Fibroblast of villous mesenchyme (primary cell): ENCODE measurements at regions not wholly inside any gene's neighbourhood (a gene's known extent, or its start where the extent isn't known, plus 50 kb on each side); places are given as distances from the start of the nearest gene placed in this dataset.

Experiments
- DNase-seq: peaks from one replicate; pipeline ENCODE4 v3.0.0-alpha.2; 2010; ENCODE audit warnings: low read depth
- H3K4me3 ChIP-seq: 2 replicates; pipeline ENCODE4 v1.5.1; 2011; ENCODE audit warnings: low read depth, mild to moderate bottlenecking, low read length
- TF ChIP-seq, protein P1 (sequence below): IDR thresholded peaks from 2 replicates; pipeline ENCODE4 v1.5.1; 2012; ENCODE audit warnings: low read depth, mild to moderate bottlenecking, low read length; ENCODE audit not compliant: insufficient read depth

DNA sequence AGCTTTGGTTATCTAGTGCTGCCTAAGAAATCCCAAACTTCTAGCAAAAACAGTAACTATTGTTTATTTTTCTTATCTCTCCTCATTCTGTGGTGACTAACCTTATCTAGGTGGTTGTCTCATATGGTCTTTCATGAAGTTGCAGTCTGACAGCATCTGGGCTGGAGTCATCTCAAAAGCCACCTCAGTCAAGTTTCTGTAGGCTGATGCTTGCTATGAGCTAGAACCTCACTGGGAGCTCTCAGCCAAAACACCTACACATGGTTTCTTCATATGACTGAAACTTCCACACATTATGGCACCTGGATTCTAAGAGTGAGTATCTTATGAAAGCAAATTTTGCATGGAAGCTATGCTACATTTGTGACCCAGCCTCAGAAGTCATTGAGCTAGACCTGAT lies 596.4 kb upstream of the VRK2 start:
- TF ChIP-seq, protein P1, sequence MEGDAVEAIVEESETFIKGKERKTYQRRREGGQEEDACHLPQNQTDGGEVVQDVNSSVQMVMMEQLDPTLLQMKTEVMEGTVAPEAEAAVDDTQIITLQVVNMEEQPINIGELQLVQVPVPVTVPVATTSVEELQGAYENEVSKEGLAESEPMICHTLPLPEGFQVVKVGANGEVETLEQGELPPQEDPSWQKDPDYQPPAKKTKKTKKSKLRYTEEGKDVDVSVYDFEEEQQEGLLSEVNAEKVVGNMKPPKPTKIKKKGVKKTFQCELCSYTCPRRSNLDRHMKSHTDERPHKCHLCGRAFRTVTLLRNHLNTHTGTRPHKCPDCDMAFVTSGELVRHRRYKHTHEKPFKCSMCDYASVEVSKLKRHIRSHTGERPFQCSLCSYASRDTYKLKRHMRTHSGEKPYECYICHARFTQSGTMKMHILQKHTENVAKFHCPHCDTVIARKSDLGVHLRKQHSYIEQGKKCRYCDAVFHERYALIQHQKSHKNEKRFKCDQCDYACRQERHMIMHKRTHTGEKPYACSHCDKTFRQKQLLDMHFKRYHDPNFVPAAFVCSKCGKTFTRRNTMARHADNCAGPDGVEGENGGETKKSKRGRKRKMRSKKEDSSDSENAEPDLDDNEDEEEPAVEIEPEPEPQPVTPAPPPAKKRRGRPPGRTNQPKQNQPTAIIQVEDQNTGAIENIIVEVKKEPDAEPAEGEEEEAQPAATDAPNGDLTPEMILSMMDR = no peak
- no peak for DNase-seq
- no peak overlapping the region for H3K4me3 ChIP-seq

DNA sequence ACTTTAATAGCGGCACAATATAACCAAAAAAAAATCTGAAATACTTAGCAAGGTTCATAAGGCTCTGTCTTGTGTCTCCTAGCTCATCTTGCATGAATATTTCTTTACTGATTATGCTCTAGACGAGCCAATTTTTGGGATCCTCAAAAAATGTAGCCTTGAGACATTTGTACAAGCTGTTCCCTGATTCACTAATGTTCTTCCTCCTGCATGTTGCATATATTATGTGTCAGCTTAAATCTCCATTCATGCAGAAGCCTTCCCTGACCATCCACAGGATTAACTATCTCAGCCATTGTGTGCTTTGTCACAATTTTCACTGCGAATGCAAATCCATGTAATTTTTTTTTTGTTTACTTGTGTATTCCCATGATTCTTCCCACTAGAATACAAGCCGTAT lies 594.0 kb upstream of the VRK2 start:
- TF ChIP-seq, protein P1 = no peak
- H3K4me3 ChIP-seq = no peak overlapping the region
- no peak for DNase-seq

DNA sequence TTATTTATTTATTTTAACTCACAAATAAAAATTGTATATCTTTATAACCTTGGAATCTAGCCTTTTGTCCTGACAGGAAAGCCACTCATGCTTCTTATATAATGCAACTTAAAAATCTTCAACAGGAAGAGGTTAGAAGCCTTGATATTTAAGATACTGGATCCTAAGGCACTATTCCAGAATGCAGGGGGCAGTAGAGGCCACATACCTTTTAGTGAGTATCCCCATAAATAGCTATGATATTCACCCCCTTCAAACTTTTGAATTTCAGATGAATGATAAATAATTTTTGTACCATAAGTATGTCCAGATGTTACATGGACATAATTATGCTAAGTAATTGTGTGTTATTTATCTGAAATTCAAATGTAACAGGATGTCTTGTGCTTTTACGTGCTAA lies 592.7 kb upstream of the VRK2 start:
- TF ChIP-seq, protein P1 = no peak
- no peak overlapping the region for H3K4me3 ChIP-seq

DNA sequence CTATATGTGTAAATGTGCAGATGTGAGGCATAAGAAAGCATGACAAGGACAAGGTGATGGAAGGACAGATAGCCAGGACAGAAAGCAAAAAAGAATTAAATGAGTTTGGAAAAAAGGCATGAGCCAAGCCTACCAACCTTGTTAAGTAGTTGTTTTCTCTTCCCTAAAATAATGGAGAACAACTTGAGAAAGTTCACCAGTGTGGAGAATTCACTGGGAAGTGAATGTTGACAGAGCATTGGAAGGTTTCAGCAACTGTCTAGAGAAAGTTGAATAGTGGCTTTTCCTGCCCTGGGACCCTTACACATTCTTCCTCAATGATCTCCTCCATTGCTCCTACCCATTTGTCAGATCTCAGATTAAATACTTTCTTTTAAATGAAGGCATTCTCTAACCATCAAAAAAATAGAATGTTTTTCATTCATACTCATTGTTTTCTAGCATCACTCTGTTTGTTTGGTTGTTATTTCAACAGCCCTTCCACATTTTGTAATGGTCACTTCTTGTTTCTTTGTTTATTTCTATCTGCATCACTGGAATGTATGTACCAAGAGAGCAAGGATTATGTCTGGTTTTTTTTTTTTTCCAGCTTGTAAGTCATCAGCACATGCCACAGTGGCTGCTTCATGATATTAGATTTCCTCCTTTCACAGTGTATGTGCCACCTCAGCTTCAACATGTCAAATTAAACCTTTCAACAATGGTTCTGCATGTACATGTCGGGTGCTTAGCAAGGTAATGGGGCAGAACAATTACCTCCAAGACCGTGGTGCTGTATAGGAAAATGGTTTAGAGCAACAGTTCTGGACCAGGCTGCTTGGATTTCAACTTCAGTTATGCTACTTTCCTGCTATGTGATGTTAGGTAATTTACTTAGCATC lies 586.0 kb upstream of the VRK2 start:
- TF ChIP-seq, protein P1 = no peak
- no peak overlapping the region for H3K4me3 ChIP-seq
- no peak for DNase-seq

More for the DNA sequence above, 592.7 kb upstream of the VRK2 start:
- DNase-seq = no peak

DNA sequence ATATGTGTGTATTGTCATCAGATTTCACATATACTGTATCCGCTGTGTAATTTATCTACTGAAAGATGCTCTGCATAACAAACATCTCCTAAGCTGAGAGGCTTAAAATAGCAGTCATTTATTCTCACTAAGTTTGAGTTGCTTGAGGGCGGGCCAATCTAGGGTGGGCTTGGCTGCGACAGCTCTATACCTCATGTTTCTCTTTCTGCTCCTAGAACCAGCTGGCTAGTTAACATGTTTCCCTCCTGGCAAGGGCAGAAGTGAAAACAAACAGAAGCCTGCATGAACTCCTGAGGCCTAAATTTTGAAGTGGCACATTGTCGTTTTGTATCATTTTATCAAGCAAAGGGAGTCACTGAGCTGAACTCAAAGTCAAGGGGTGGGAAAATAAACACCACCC lies 585.0 kb upstream of the VRK2 start:
- H3K4me3 ChIP-seq = no peak overlapping the region
- TF ChIP-seq, protein P1 = no peak
- DNase-seq = no peak

DNA sequence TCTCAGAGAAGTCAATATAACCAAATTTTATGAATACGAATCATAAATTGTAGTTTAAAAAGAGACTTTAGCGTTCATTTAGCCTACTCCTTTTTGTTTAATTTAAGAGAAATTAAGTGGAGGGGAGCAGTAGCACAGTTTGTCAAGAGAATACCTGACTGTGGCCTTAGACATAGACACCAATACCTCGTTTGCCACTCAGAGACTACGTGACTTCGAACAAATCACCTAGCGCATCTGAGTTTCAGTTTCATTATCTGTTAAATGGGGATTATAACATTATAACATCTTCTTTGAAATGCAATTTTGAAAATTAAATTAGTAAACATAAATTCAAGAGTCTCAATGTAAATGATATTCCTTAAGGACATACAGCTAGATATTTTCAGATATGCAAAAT lies 581.5 kb upstream of the VRK2 start:
- DNase-seq = no peak
- TF ChIP-seq, protein P1 = no peak
- no peak overlapping the region for H3K4me3 ChIP-seq
